H54 (cell line): ENCODE measurements at regions not wholly inside any gene's neighbourhood (a gene's known extent, or its start where the extent isn't known, plus 50 kb on each side); places are given as distances from the start of the nearest gene placed in this dataset.
"Not testable (repeated sequence)": the region's sequence is repeated elsewhere in the genome, so short reads cannot be mapped to it uniquely, and the experiment has no call there.

Source experiments
- DNase-seq: peaks from one replicate; pipeline ENCODE4 v3.0.0; 2011; ENCODE audit warnings: low spot score, mixed read lengths; ENCODE audit not compliant: insufficient read length
- FAIRE-seq: peaks from 3 replicates; lab custom pipeline; 2011; peaks lifted over from hg19 to GRCh38; lab: Jason Lieb, UNC
- POLR2A ChIP-seq: IDR thresholded peaks from 2 replicates; pipeline ENCODE4 v1.6.1; 2011; ENCODE audit warnings: low read depth, mild to moderate bottlenecking, low read length

- TF ChIP-seq POLR2A = no peak
- DNase-seq (no peak), FAIRE-seq (no peak)
Observed at GRCh38 chr2:11877764-11878163, 131.3 kb downstream of the LPIN1 start.

GRCh38 chr2:11885253-11885652 lies 138.8 kb downstream of the LPIN1 start:
- FAIRE-seq, DNase-seq: not testable (repeated sequence)

- DNase-seq, FAIRE-seq: not testable (repeated sequence)
Observed at GRCh38 chr2:11886899-11887298, 140.5 kb downstream of the LPIN1 start.

GRCh38 chr2:11889101-11889850 lies 142.8 kb downstream of the LPIN1 start:
- DNase-seq (no peak), FAIRE-seq (no peak)
- TF ChIP-seq POLR2A = no peak

GRCh38 chr2:11889854-11890253 lies 143.4 kb downstream of the LPIN1 start:
- DNase-seq (no peak), FAIRE-seq (no peak)
- TF ChIP-seq POLR2A = no peak

GRCh38 chr2:11891028-11891427 lies 144.6 kb downstream of the LPIN1 start:
- no peak for TF ChIP-seq POLR2A
- FAIRE-seq (no peak), DNase-seq (no peak)

- FAIRE-seq (no peak), DNase-seq (no peak)
- no peak for TF ChIP-seq POLR2A
Observed at GRCh38 chr2:11891671-11892440, 145.4 kb downstream of the LPIN1 start.

- TF ChIP-seq POLR2A = no peak
- no peak for DNase-seq
- FAIRE-seq = no peak
Observed at GRCh38 chr2:11896386-11896785, 150.0 kb downstream of the LPIN1 start.

- no peak for FAIRE-seq
- no peak for DNase-seq
- TF ChIP-seq POLR2A = no peak
Observed at GRCh38 chr2:11898576-11898975, 152.1 kb downstream of the LPIN1 start.

- TF ChIP-seq POLR2A = no peak
- peak; percentile 41 for FAIRE-seq
- peak; percentile 52 for DNase-seq
Observed at GRCh38 chr2:11899264-11899818, 152.9 kb downstream of the LPIN1 start.

GRCh38 chr2:11900891-11901290 lies 154.5 kb downstream of the LPIN1 start:
- DNase-seq, FAIRE-seq: not testable (repeated sequence)

- FAIRE-seq (no peak), DNase-seq (no peak)
- TF ChIP-seq POLR2A = no peak
Observed at GRCh38 chr2:11901351-11902069, 155.1 kb downstream of the LPIN1 start.

GRCh38 chr2:11903085-11903606 lies 156.7 kb downstream of the LPIN1 start:
- FAIRE-seq (no peak), DNase-seq (no peak)
- TF ChIP-seq POLR2A = no peak

- no peak for DNase-seq
- TF ChIP-seq POLR2A = no peak
- no peak for FAIRE-seq
Observed at GRCh38 chr2:11904029-11904428, 157.6 kb downstream of the LPIN1 start.
